ENCODE measurements at regions not wholly inside any gene's neighbourhood (a gene's known extent, or its start where the extent isn't known, plus 50 kb on each side); places are given as distances from the start of the nearest gene placed in this dataset.

- TF ChIP-seq CTCF (IDR thresholded peaks at IDR 0.05), result no peak
- no peak for TF ChIP-seq POLR2A (IDR thresholded peaks at IDR 0.05)
These were observed 134.0 kb downstream of the ATPSCKMT start for GRCh38 chr5:10115669-10116068.

Measured in uterus (tissue), 2 donors.